HG03097 (cell line): ENCODE measurements at regions not wholly inside any gene's neighbourhood (a gene's known extent, or its start where the extent isn't known, plus 50 kb on each side); places are given as distances from the start of the nearest gene placed in this dataset.

ENCODE experiments used
- ATAC-seq: cut with Tn5 transposase; IDR thresholded peaks from one replicate; pipeline ENCODE4 v1.9.1; 2021; ENCODE audit not compliant: unreplicated experiment, low FRiP score

DNA sequence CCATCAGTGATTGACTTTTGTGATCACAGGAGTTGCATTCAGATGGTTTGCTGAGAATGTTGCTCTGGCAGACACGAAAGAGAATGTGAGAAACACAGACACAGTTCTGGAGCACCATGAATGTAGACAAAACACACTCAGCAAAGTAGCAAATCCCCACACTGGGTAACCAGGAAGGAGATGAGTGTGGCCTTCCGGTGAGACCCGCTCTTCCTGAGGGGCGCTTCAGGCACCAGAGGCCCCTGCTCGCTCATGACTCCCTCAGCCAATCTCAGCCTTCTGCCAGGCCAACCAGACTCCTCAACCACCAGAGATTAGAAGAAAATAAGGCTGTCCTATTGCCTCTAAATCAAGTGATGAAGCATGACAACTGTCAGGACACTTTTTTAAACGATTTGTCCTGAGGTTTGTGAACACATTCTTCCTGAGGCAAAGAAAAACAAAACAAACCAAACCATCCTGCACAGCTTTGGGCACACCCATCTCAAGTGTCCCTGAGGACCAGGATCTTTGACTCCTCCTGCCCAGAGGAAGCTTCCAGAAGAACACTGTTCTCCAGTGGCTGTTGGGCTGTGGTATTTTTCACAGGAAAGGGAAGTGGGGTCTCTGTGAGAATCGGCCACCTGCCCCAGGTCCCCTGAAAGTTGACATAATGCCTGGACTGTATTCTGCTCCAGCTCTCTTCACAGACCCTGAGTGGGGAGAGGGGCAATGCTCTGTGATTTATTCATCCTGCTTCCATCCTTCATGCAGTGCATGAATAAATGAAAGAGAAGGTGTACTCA is 152.8 kb downstream of the BCL11A start:
- no peak for ATAC-seq

GRCh38 chr2:60394463-60394862 is 159.0 kb downstream of the BCL11A start:
- ATAC-seq: no peak

- ATAC-seq: no peak
Observed at GRCh38 chr2:60391649-60392375, 161.6 kb downstream of the BCL11A start.

GRCh38 chr2:60391230-60391629 is 162.2 kb downstream of the BCL11A start:
- ATAC-seq: no peak

- ATAC-seq: no peak
Observed at GRCh38 chr2:60386436-60386835, 167.0 kb downstream of the BCL11A start.

DNA sequence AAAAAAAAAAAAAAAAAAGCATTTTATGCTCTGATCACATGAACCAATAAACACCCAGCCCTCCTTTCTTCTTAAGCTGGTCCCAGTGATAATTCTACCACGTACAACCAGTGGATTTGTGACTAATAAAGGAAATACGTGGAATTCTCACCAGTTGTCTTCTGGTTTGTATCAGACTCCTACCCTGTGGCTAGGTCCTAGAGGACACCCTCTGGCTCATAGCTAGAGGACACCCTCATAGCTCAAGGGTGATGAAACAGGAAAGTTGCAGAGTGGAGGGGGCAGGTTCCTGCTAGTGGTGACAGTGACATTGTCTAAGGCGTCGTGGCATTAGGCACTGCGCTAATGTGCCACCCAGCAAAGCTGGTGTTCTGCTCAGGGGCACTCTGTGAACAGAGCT is 167.8 kb downstream of the BCL11A start:
- ATAC-seq: no peak

DNA sequence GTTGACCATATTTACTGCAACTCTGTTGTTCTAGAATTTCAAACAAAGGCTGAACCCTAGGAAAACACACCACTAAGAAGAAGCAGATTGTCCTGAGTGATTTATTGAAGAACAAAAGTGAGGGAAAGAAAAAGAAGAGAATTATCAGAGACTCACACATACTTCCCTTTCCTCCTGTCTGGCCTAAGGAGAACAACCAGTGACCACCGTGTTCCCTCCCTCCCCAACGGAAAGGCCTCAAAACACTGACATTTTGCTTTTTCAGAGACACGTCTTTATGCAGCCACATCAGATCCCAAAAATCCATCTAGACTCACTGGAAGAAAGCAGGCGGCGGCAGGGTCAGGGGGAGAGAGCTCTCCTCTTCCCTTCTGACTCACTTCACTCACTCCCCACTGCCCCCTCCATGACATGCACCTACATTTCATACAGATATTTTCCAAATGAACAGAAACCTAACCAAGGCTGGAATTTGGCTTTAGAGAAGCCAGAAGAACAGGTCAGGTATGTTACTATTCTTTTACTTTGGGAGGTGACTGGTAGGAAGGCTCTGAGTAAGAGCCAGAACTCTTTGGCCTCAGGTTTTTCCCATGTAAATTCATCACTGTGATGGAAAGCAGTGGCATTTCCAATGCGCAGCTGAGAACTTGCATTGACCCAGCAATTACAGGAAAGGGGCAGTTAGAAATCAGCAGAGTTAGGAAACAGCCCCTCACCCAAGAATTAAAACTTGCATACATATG is 169.9 kb downstream of the BCL11A start:
- ATAC-seq: no peak

DNA sequence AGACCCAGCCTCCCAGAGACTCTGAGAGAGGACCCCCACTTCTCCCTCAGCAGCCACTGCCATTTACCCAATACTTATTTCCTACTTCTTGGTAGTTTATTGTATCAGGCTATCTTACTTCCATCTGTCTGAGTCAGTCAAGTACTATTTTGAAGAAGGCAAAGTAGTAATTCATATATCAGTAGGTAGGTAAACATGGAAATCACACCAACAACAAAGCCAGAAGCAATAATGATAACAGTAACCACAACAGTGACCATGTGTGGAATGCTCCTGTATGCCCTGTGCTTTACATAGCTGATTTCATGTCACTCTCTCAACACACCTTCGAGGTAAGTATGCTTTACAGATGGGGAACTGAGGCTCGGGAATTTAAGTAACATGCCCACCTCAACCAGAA is 173.0 kb downstream of the BCL11A start:
- ATAC-seq: no peak

DNA sequence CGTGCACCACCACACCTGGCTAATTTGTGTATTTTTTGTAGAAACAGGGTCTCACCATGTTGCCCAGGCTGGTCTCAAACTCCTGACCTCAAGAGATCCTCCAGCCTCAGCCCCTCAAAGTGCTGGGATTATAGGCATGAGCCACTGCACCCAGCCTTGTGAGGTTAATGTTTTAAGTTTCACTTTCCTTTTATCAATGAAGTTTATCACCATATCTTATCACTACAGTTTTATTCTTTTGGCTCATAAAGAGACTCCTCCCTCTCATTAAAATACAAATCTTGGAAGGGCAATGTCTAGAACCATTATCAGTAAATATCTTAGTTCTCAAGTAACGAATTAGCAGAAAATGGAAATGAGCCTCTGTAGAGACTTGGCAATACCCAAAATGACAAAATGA is 173.8 kb downstream of the BCL11A start:
- ATAC-seq: no peak

DNA sequence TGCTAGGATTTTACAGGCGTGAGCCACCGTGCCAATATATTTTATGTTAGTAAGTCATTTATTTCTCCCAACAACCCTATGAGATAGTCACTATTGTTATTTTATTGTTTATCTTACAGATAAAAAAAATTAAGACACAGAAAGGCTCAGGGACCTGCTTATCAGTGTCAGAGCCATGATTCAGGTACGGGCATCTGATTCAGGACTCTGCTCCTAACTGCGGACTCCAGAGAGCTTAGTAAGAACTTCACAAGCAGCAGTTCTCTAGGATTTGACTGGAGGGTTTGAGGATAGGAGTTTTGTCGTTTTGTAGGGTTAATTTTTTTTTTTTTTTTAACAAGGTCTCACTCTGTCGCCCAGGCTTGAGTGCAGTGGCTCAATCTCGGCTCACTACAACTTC is 174.2 kb downstream of the BCL11A start:
- no peak for ATAC-seq

DNA sequence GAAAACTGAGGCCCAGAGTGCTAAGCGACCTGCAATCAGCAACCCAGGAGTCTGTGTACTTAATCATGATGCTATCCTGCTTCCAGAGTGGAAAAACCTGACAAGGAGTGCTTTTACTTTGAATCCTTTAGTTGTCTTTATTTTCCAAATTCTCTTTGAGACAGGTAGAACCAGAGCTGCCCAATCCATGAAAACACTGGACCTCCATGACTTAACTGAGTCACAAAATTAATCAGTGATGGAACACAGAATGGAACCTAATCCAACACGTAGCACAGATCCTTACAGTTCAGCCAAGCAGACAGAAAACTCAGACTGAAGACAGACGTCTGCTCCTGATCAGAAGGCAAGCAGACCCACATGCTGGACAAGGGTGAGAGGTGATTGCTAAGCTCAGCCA is 175.6 kb downstream of the BCL11A start:
- no peak for ATAC-seq

GRCh38 chr2:60376252-60376651 is 177.2 kb downstream of the BCL11A start:
- no peak for ATAC-seq

DNA sequence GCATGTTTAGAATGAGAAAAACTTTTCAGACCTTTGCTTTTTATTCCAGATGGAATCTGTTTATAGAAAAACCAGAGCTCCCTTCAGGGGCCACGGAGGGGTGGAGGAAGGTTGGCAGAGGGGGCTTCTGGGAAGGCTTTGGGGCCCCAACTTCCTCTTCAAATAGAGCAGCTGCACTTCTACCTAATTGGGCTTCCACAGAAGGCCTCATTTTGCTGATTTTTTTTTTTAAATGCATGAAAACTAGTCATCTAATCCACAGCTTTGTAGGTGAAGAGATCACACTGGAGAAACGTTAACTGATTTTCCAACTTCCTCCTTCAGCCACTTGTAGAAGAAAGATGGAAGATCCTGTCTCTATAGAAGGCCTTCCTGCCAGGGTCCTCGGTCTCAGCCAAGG is 181.8 kb downstream of the BCL11A start:
- ATAC-seq: no peak

DNA sequence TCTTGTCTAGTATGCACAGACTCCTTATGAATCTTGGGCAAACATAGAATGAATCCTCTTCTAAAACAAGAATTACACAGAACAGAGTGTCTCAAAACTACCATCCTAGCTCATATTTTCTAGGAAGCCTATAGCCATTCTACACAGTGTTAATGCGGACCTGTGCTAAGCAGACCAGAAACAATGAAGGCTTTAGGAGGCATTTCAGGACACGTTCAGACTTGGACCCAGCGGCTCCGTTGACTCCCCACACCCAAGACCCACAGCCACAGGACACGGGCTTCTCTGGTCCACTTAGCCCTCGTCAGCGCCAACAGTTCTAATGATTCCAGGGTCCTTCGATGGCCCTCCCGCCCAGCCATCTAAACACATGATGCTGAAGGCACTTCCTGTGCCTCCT is 182.2 kb downstream of the BCL11A start:
- no peak for ATAC-seq

DNA sequence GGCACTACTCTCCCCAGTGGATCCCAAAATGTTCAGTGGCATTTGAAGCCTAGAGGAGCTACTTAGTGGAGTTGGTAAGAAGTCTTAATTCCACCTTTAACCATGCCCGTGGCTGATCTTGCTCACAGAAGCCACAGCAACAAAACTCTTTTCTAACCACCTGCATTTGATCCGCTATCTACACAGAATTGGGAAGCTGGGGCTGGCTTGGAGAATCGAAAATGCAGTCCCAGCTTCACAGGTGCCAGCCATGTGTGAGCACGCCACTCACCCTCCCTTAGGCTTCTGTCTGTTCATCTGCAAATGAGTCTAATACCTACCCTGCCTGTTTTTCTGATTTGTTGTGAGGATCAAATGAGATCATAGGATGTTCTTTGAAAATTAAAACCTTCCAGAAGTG is 182.6 kb downstream of the BCL11A start:
- no peak for ATAC-seq

GRCh38 chr2:60368456-60368855 is 185.0 kb downstream of the BCL11A start:
- no peak for ATAC-seq

- peak; percentile 55 for ATAC-seq
Observed at GRCh38 chr2:60366135-60366712, 187.2 kb downstream of the BCL11A start.

DNA sequence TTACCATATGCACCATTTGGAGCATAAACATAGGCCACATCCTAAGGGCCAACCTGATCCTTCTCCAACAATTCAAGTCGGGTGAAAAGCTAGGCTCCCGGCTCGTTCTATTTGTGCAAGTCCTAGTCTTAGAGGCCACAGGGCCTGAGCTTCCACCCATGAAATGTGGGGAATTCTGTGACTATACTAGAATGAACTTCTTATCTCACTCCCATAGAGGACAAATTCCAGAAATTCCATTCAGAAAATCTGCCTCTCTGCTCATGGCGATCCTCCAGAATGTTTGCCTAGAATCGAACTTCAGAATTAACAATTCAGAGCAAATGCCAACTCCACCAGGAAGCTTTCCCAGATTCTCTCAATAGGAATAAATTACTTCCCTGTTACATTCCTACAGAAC is 187.9 kb downstream of the BCL11A start:
- no peak for ATAC-seq

- no peak for ATAC-seq
Observed at GRCh38 chr2:60364491-60364890, 189.0 kb downstream of the BCL11A start.

DNA sequence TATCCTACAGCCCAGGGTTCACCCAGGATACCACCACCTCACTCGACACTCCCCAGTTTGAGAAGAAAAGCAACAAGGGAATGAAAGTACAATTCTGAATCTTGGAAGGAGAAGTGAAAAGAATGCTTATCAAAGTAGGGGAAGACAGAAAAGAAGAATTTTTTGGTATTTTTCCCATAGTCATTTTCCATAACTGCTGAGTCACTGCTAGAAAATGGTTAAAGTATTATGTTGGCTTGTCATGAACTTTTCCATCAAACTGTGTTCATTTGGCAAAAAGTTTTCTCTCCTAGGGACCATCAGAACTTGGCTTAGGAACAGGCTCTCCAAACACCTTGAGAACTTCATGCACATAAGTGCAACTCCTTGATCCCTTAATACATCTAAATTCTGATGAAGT is 192.0 kb downstream of the BCL11A start:
- no peak for ATAC-seq

DNA sequence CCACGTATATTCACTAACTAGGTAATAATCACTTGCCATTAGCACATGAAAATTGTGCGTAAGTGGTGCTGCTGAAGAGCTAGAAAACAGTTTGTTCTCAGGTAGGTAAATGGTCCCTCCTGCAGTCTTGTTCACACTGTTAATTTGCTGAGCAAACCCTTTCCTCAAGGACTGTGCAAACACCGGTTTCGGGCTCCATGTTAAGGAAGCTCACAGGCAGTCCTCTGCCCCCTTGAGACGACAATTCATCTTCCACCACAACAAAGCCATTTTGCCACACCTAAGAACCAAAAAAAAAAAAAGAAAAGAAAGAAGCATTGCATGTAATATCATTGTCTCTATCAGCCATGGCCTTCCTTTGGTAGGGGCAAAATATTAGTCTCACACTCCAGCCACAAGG is 193.9 kb downstream of the BCL11A start:
- no peak for ATAC-seq
